Gastroesophageal sphincter (tissue), 3 donors: ENCODE measurements at regions not wholly inside any gene's neighbourhood (a gene's known extent, or its start where the extent isn't known, plus 50 kb on each side); places are given as distances from the start of the nearest gene placed in this dataset.

ENCODE experiments used
- CTCF ChIP-seq, 4 experiments: fragments of 200-600 bp in 2 of 4; fragments of 450-650 bp in 2 of 4; sonication (generic) in 1 of 4; IDR thresholded peaks; one replicate each; pipeline ENCODE4 v1.5.1; 2017 to 2019; ENCODE audit warnings: antibody characterized with exemption in 4 of 4, mild to moderate bottlenecking in 2 of 4, moderate library complexity in 2 of 4
- EP300 ChIP-seq: sonication (generic); formaldehyde crosslinking; IDR thresholded peaks from one replicate; pipeline ENCODE4 v1.6.1; 2017; ENCODE audit warnings: antibody characterized with exemption, mild to moderate bottlenecking
- POLR2A ChIP-seq, 2 donors: fragments of 450-650 bp; IDR thresholded peaks; one replicate each; pipeline ENCODE4 v1.6.1; 2017; ENCODE audit warnings: antibody characterized with exemption in 2 of 2, mild to moderate bottlenecking in 2 of 2, moderate library complexity in 1 of 2
- POLR2AphosphoS5 ChIP-seq: sonication (generic); formaldehyde crosslinking; IDR thresholded peaks from one replicate; pipeline ENCODE4 v1.6.1; 2017; ENCODE audit warnings: antibody characterized with exemption

GRCh38 chr2:220708366-220708765 is 863.7 kb downstream of the EPHA4 start:
- TF ChIP-seq CTCF (IDR thresholded peaks at IDR 0.05) (no peak), EP300 (no peak), POLR2A (IDR thresholded peaks at IDR 0.05) (no peak), POLR2AphosphoS5 (no peak)
